Endothelial cell of umbilical vein (primary cell): ENCODE measurements at regions not wholly inside any gene's neighbourhood (a gene's known extent, or its start where the extent isn't known, plus 50 kb on each side); places are given as distances from the start of the nearest gene placed in this dataset.

Experiments
- BruUV-seq: library from RNA; stranded (reverse); fragments of 400-500 nt; replicated peaks from 2 replicates; lab custom pipeline; 2021; lab: Mats Ljungman, UMichigan
- CTCF ChIA-PET: fragments of 300-600, 350-600 bp; sonication (Branson Sonifier 250); formaldehyde crosslinking; loops from one replicate; lab custom pipeline; 2021; ENCODE audit warnings: antibody characterized with exemption, inconsistent platforms; lab: Charles Lee
- POLR2A ChIA-PET: fragments of 300-600, 350-600 bp; sonication (Branson Sonifier 250); formaldehyde crosslinking; loops from one replicate; lab custom pipeline; 2021; ENCODE audit warnings: antibody characterized with exemption, inconsistent platforms; lab: Charles Lee
- DNase-seq: peaks from one replicate; pipeline ENCODE4 v3.0.0-alpha.2; 2011; ENCODE audit warnings: low read depth, low spot score
- FAIRE-seq: peaks from 2 replicates; lab custom pipeline; 2011; peaks lifted over from hg19 to GRCh38; lab: Jason Lieb, UNC
- H2AFZ ChIP-seq: 2 replicates; pipeline ENCODE4 v1.6.0; 2012; ENCODE audit warnings: low read depth, low read length, control low read depth, inconsistent platforms
- H3K27ac ChIP-seq: 2 replicates; pipeline ENCODE4 v1.5.1; 2011; ENCODE audit warnings: low read depth, mild to moderate bottlenecking, control low read depth, low read length, moderate library complexity; ENCODE audit not compliant: insufficient read depth
- H3K27me3 ChIP-seq, 2 experiments: 2 replicates each; pipeline versions ENCODE4 v1.6.0 to v1.6.1; 2011; ENCODE audit warnings: low read length in 2 of 2, mixed read lengths in 1 of 2; ENCODE audit not compliant: control insufficient read depth in 2 of 2, insufficient read depth in 2 of 2
- H3K36me3 ChIP-seq, 2 experiments: 2 replicates in 1 of 2; 3 replicates in 1 of 2; pipeline ENCODE4 v1.5.1; 2011; ENCODE audit warnings: low read length in 2 of 2, mild to moderate bottlenecking in 1 of 2, moderate library complexity in 1 of 2; ENCODE audit not compliant: control insufficient read depth in 2 of 2, insufficient read depth in 2 of 2; ENCODE audit errors: extremely low read depth in 1 of 2
- H3K4me1 ChIP-seq: 3 replicates; pipeline ENCODE4 v1.5.1; 2011; ENCODE audit warnings: mild to moderate bottlenecking, low read length; ENCODE audit not compliant: control insufficient read depth, insufficient read depth; ENCODE audit errors: extremely low read depth
- H3K4me2 ChIP-seq: 2 replicates; pipeline ENCODE4 v1.6.1; 2011; ENCODE audit warnings: low read length, control low read depth, mixed read lengths; ENCODE audit not compliant: insufficient read depth
- H3K4me3 ChIP-seq, 3 experiments: fragments of 200-600 bp in 1 of 3; sonication (generic), shearing (Covaris generic) in 1 of 3; replicated peaks in 1 of 3; 2 replicates each; pipeline ENCODE4 v1.5.1; 2011 to 2016; ENCODE audit warnings: control low read depth in 3 of 3, low read length in 3 of 3, mild to moderate bottlenecking in 2 of 3, inconsistent platforms in 1 of 3, low read depth in 1 of 3, moderate library complexity in 1 of 3; ENCODE audit not compliant: insufficient read depth in 1 of 3
- H3K79me2 ChIP-seq: 2 replicates; pipeline ENCODE4 v1.6.0; 2012; ENCODE audit warnings: low read length, inconsistent platforms; ENCODE audit not compliant: control insufficient read depth, insufficient read depth
- H3K9ac ChIP-seq: replicated peaks from 2 replicates; pipeline ENCODE3; 2011; ENCODE audit warnings: low read length, control low read depth; ENCODE audit not compliant: insufficient read depth; ENCODE audit errors: extremely low read depth
- H3K9me1 ChIP-seq: replicated peaks from 3 replicates; pipeline ENCODE4 v1.6.0; 2011; ENCODE audit warnings: mild to moderate bottlenecking, low read length; ENCODE audit not compliant: control insufficient read depth, insufficient read depth; ENCODE audit errors: extremely low read depth
- H3K9me3 ChIP-seq: replicated peaks from 2 replicates; pipeline ENCODE4 v1.5.1; 2012; ENCODE audit warnings: low read length, inconsistent platforms; ENCODE audit not compliant: control insufficient read depth, insufficient read depth
- H4K20me1 ChIP-seq: replicated peaks from 2 replicates; pipeline ENCODE3; 2011; ENCODE audit warnings: mild to moderate bottlenecking, low read length; ENCODE audit not compliant: control insufficient read depth, insufficient read depth; ENCODE audit errors: extremely low read depth
- CTCF ChIP-seq, 2 donors: IDR thresholded peaks; 1 replicate in 1 of 2; 2 replicates in 1 of 2; pipeline ENCODE4 v1.5.1; 2011; ENCODE audit warnings: low read length in 2 of 2, mild to moderate bottlenecking in 2 of 2, moderate library complexity in 2 of 2, control low read depth in 1 of 2, inconsistent platforms in 1 of 2, low read depth in 1 of 2; ENCODE audit not compliant: insufficient read depth in 1 of 2; ENCODE audit errors: extremely low read depth in 1 of 2
- EZH2 ChIP-seq: IDR thresholded peaks from 2 replicates; pipeline ENCODE4 v1.6.1; 2012; ENCODE audit warnings: borderline replicate concordance, low read depth, mild to moderate bottlenecking, moderate library complexity, low read length, inconsistent platforms; ENCODE audit not compliant: severe bottlenecking
- FOS ChIP-seq: IDR thresholded peaks from 2 replicates; pipeline ENCODE4 v1.6.1; 2011; ENCODE audit warnings: mild to moderate bottlenecking, low read length, moderate library complexity, borderline replicate concordance; ENCODE audit not compliant: insufficient read depth
- GATA2 ChIP-seq: IDR thresholded peaks from 2 replicates; pipeline ENCODE4 v1.7.0; 2011; ENCODE audit warnings: low read depth, mild to moderate bottlenecking, moderate library complexity, mixed read lengths, low read length; ENCODE audit not compliant: insufficient read length, insufficient read depth
- JUN ChIP-seq: IDR thresholded peaks from 2 replicates; pipeline ENCODE4 v1.6.1; 2011; ENCODE audit warnings: borderline replicate concordance, low read depth; ENCODE audit not compliant: insufficient read length, insufficient read depth
- MYC ChIP-seq: IDR thresholded peaks from one replicate; pipeline ENCODE4 v1.6.1; 2011; ENCODE audit warnings: mild to moderate bottlenecking, low read depth, low read length
- POLR2A ChIP-seq: IDR thresholded peaks from 2 replicates; pipeline ENCODE4 v1.6.1; 2012; ENCODE audit warnings: low read depth, mild to moderate bottlenecking, control low read depth, low read length
- POLR2AphosphoS5 ChIP-seq: IDR thresholded peaks from 2 replicates; pipeline ENCODE4 v1.6.1; 2012; ENCODE audit warnings: low read depth, mild to moderate bottlenecking, control low read depth, low read length, moderate library complexity; ENCODE audit not compliant: insufficient read depth
- dilution Hi-C: fragments of 300-500 bp; cut with MboI; formaldehyde crosslinking; loops from one replicate; pipeline ENCODE4 v1.15.0; 2019; ENCODE audit warnings: low sequenced_read_pairs; ENCODE audit not compliant: extremely low pct_ligation_motif_present
- intact Hi-C: fragments of 100-400 bp; cut with micrococcal nuclease; formaldehyde crosslinking; loops from one replicate; pipeline ENCODE4 v1.10.0; 2022
- TF ChIP-seq, protein P1 (sequence below): IDR thresholded peaks from 2 replicates; pipeline ENCODE4 v1.6.1; 2011; ENCODE audit not compliant: insufficient read depth, insufficient read length

GRCh38 chr3:498487-498886, 301.9 kb downstream of the CHL1 start:
- FAIRE-seq: no peak
- dilution Hi-C loops: no loop called here
- intact Hi-C loops: no loop called here

More at GRCh38 chr3:498487-498886, 301.9 kb downstream of the CHL1 start:
- ChIA-PET POLR2A (no interaction called here), CTCF (no interaction called here)
- Histone ChIP-seq H3K9me1 (no peaks in the 10 kb centered on the region), H3K36me3 (no peaks in the 10 kb centered on the region), H2AFZ (no peak overlapping the region), H3K4me1 (no peaks in the 10 kb centered on the region), H3K79me2 (no peaks in the 10 kb centered on the region), H3K9ac (no peak overlapping the region), H3K27me3 (no peaks in the 10 kb centered on the region), H3K9me3 (peaks cover 4% of the 10 kb centered on the region), H4K20me1 (no peaks in the 10 kb centered on the region), H3K4me3 (no peak overlapping the region), H3K4me2 (no peak overlapping the region), H3K27ac (no peak overlapping the region)
- TF ChIP-seq GATA2: no peak
- TF ChIP-seq, protein P1, sequence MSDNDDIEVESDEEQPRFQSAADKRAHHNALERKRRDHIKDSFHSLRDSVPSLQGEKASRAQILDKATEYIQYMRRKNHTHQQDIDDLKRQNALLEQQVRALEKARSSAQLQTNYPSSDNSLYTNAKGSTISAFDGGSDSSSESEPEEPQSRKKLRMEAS: no peak
- TF ChIP-seq POLR2A: no peak
- TF ChIP-seq CTCF (IDR thresholded peaks at IDR 0.05; ENCODE audit: extremely low read depth in 1 of 2, insufficient read depth in 1 of 2, low read depth in 1 of 2, low read length in 2 of 2): no peak
- TF ChIP-seq JUN: no peak
- TF ChIP-seq MYC: no peak
- no peak for TF ChIP-seq EZH2
- no peak for TF ChIP-seq FOS
- no peak for TF ChIP-seq POLR2AphosphoS5
- no TSS peak for BruUV-seq
- DNase-seq: no peak
